Activated T-helper 9 cell treated with anti-CD3 and anti-CD28 coated beads, Interleukin-2, amount 50 U/mL, for 16 hours (primary cell): ENCODE measurements at regions not wholly inside any gene's neighbourhood (a gene's known extent, or its start where the extent isn't known, plus 50 kb on each side); places are given as distances from the start of the nearest gene placed in this dataset.
"Not testable (repeated sequence)": the region's sequence is repeated elsewhere in the genome, so short reads cannot be mapped to it uniquely, and the experiment has no call there.

Experiments used
- DNase-seq: peaks from one replicate; pipeline ENCODE4 v3.0.0-alpha.2; 2020; ENCODE audit warnings: low read depth

GRCh38 chr3:107218864-107219269 is 158.4 kb upstream of the CCDC54 start:
- DNase-seq, result no peak

DNA sequence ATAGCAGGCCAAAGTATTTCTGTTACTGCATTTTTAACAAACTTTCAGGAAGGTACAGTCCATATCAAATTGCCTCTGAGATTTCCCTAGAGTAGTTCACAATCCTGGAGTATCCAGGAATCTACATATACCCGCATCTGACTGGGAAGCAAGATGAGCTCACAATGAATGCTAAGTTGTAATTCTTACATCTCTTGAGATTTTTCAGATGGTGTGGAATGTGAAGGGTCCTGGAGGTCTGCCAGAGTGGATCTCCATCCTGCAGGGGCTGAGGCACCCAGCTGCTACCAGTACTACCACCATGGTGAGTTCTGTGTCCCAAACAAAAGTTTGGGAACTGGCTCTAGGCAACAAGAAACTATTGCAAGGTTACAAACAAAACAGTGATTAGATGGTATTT is 156.7 kb upstream of the CCDC54 start:
- no peak for DNase-seq

DNA sequence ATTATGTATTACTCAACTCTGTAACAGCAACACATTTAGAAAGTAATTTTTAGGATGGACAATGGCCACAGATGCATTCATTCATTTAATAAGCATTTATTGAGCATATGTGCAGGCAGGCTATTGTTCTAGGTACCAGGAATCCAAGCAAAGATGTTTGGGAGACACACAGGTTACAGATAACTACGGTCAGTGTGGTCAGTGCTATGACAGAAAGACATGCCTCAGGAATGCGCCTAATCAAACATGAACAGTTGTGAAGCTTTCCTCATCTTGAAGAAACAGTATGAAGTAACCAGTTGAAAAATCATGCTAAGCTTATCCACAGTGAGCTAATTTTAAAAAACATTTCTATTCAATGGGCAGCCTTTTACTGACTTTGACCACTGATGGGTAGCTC is 155.4 kb upstream of the CCDC54 start:
- DNase-seq, result no peak

GRCh38 chr3:107222907-107223306 is 154.3 kb upstream of the CCDC54 start:
- no peak for DNase-seq

GRCh38 chr3:107224026-107224596 is 153.1 kb upstream of the CCDC54 start:
- DNase-seq, result no peak

GRCh38 chr3:107227091-107227490 is 150.1 kb upstream of the CCDC54 start:
- DNase-seq, result no peak

DNA sequence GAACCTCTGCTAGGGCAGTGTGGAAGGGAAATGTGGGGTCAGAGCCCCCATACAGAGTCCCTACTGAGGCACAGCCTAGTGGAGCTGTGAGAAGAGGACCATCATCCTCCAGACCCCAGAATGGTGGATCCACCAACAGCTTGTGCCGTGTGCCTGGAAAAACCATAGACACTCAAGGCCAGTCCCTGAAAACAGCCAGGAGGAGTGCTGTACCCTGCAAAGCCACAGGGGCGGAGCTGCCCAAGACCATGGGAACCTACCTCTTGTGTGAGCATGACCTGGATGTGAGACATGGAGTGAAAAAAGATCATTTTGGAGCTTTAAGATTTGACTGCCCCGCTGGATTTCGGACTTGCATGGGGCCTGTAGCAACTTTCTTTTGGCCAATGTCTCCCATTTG is 143.4 kb upstream of the CCDC54 start:
- not testable (repeated sequence) for DNase-seq

GRCh38 chr3:107235193-107235927 is 141.9 kb upstream of the CCDC54 start:
- DNase-seq, result no peak

DNA sequence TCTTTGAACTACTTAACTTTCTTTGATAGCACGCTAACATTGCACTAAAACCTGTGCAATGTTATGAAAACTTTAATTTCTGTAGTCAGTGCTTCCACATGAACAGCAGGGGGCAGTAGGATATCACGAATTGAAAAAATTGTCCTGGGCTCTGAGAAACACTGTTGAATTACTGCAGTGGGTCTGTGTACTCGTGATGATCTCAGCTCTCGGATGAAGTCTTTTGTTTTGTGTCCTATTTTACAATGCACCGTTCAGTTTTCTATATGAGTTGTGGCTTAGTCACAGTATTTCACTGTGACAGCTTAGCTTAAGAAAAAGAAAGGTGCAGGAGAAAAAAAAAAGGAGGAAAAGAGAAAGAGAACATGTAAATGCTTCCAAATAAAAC is 141.3 kb upstream of the CCDC54 start:
- DNase-seq, result no peak

DNA sequence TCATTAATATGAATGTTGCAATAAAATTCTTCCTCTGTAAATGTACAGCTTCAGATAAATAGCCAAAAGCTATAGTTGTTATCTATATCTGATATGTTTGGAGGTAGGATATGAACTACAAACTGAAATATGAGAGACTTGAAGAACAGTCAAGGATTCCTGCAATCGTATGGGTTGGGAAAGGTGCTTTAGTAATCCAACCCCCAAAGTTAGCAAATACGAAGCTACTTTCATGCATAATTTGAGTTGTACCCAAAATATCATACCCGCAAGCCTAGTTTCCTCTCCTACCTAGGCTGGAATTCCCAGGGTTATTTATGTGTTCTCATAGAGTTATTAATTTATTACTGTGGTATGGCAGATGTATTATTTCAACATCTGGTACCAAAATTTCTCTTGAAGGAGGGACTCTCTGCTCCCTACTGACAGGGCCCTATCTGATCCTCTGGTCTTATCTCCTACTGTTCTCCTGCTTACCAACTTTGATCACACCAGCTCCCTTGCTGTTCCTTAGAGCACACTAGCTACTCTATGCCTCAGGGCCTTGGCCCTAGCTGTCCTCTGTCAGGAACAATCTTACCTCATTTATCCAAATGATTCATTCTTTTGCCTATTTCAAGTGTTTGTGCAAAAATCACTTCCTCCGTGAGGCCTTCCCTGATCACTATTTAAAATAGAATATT is 140.4 kb upstream of the CCDC54 start:
- DNase-seq, result no peak

GRCh38 chr3:107238787-107239186 is 138.5 kb upstream of the CCDC54 start:
- DNase-seq, result no peak

- no peak for DNase-seq
Observed at GRCh38 chr3:107239703-107240102, 137.5 kb upstream of the CCDC54 start.

DNA sequence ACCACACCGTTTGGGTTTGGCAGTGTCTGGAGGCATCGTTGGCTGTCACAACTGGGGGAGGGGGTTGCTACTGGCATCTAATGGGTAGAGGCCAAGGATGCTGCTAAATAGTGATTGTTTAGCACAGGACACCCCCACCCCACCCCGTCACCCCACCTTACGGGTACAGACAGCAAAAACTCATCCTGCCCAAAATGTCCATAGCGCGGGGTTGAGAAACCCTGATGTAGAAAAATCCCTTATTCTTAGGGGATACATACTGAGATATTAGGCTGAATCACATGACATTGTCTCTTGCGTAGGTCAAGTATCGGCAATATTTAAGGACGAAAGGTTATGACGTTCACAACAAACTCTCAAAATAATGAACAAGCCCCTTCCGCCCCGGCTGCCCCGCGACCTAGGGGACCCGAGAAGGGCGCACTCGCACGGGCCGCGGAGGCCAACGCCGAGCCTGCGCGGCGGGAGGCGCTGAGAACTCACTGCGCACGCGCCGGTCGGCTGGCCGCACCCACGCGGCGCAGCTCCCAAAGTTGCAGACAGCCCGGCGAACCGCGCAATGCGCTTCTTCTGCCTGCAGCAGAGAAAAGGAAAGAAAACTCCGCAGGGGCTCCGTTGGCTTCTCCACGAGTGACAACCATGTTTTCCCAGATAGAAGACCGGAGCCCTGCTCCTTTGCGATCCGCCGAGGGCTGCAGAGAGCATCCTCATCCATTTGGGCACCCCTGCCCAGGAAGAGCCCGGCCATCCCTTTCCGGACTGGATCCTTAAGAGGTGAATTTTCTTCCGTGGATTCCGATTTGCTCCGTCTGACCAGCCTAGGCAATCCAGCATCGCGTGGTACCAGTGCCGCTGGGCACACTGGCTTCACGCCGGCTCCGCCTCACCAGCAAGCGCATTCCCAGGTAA is 136.8 kb upstream of the CCDC54 start:
- DNase-seq, result peak; percentile 61

- no peak for DNase-seq
Observed at GRCh38 chr3:107241217-107241616, 136.0 kb upstream of the CCDC54 start.

GRCh38 chr3:107242579-107242978 is 134.7 kb upstream of the CCDC54 start:
- no peak for DNase-seq

GRCh38 chr3:107247116-107247515 is 130.1 kb upstream of the CCDC54 start:
- no peak for DNase-seq

DNA sequence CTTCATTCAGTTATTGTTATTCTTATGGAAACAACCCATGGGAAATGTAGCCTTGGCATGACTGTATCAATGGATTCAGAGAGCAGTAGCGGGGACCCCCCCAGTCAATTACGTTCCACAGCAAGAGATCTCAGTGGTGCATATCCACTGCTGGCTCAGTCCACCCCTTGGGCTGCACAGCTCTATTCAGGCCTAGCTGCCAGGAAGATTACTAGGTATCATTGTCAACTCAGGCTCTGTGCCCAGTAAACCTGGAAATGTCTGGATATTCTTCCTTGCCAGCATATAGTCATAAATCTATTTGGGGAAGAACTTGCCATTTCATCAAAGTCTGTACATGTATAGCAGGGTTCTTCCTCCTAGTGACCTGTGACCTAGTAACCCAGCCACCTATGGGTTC is 128.1 kb upstream of the CCDC54 start:
- no peak for DNase-seq

DNA sequence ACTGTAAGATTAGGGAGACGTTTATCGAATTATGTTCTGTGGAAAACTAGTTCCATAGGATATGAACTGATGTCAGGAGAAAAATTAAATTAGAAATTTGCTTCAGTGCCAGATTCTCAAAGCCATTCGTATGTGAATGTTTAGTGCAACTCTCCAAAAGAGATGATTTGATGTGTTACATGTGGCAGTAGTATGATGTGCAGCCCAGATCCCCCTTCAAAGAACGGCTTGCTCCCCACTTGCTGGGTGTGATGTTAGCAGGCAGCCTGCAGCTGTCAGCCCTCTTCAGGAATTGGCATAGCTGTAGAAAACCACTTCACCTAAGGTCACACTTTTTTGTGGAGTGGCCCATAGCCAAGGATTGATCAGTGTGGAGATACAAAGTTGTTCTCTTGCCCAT is 127.0 kb upstream of the CCDC54 start:
- no peak for DNase-seq

DNA sequence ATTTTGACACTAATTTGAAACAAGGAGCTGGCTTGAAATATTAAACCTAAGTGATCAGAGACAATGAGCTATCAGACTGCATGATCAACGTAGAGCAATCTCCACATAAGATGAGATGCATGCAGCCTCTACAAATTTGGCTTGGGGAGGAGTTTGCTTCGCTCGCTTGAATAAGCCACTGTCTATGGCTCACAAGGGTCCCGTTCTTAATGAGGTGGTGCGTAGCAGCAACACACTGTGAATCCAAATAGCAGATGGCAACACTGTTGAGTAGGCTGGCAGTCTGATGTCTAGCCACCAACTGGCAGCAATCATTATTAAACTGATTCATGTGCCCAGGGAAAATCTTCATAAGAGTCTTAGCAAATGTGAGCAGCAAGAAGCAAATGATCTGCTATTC is 125.4 kb upstream of the CCDC54 start:
- no peak for DNase-seq

- DNase-seq, result no peak
Observed at GRCh38 chr3:107256963-107257362, 120.3 kb upstream of the CCDC54 start.

- no peak for DNase-seq
Observed at GRCh38 chr3:107258300-107258699, 118.9 kb upstream of the CCDC54 start.

GRCh38 chr3:107260207-107260606 is 117.0 kb upstream of the CCDC54 start:
- DNase-seq, result no peak
